Peyer's patch (tissue), 4 donors: ENCODE measurements at regions not wholly inside any gene's neighbourhood (a gene's known extent, or its start where the extent isn't known, plus 50 kb on each side); places are given as distances from the start of the nearest gene placed in this dataset.

ENCODE experiments used
- CTCF ChIP-seq, 6 experiments: fragments of 450-650 bp in 4 of 6; fragments of 200-600 bp in 2 of 6; sonication (generic) in 1 of 6; IDR thresholded peaks; one replicate each; pipeline ENCODE4 v1.5.1; 2017 to 2019; ENCODE audit warnings: antibody characterized with exemption in 6 of 6, mild to moderate bottlenecking in 3 of 6, moderate library complexity in 1 of 6
- POLR2A ChIP-seq, 2 donors: fragments of 450-650 bp; IDR thresholded peaks; one replicate each; pipeline ENCODE4 v1.5.1; 2017; ENCODE audit warnings: antibody characterized with exemption in 2 of 2, mild to moderate bottlenecking in 2 of 2, moderate library complexity in 2 of 2

GRCh38 chr19:31185261-31185660 lies 164.0 kb downstream of the TSHZ3 start:
- no peak for TF ChIP-seq CTCF (IDR thresholded peaks at IDR 0.05)
- TF ChIP-seq POLR2A (IDR thresholded peaks at IDR 0.05) = no peak
